ENCODE measurements at regions not wholly inside any gene's neighbourhood (a gene's known extent, or its start where the extent isn't known, plus 50 kb on each side); places are given as distances from the start of the nearest gene placed in this dataset.
"Not testable (repeated sequence)": the region's sequence is repeated elsewhere in the genome, so short reads cannot be mapped to it uniquely, and the experiment has no call there.

- DNase-seq (ENCODE audit: low spot score): no peak
Measured at GRCh38 chrX:437661-438390, 51.1 kb upstream of the PPP2R3B start.

DNA sequence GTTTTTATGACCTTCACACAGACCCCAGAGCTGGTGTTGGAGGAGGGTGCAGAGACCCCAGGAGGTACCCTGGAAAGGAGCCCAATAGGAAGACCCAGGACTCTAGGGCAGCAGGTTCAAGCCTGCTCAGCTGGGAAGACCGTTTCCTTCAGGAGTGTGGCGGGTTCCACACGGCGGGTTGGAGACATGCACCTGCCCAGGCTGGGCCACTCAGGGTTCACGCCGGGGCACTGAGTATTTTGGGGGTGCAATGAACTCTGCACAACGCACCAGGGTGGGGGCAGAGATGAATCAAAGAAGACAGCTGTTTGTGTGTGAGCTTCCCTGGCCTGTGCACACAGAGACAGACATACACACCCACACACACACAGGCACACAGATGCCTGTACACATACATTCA, 52.5 kb upstream of the PPP2R3B start:
- DNase-seq (ENCODE audit: low spot score): no peak

DNA sequence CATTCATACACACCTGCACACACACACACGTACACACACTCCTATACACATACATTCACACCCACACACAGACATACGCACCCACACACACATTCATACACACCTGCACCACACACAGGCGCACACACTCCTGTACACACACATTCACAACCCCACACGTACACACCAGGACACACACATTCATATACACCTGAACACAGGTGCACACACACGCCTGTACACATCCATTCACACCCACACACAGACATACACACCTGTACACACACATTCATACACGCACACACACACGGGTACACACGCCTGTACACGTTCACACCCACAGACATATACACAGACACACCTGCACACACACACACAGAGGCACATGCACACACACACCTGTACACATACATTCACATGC, 53.0 kb upstream of the PPP2R3B start:
- no peak for DNase-seq (ENCODE audit: low spot score)

DNA sequence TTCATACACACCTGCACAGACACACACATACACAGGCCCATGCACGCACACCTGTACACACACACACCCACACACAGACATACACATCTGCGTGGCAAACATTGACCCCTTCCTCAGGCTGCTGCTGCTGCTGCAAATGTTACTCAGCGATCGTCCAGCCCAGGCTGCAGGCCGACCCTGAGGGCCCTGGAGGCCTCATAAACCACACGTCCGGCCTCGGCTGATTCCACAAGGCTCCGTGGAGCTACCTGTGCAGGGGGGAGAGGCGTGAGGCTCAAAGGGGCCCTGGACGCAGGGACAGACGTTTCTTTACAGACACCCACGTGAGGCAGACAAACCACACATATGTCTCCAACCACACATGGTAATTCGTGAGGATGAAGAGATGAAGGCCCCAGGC, 53.9 kb upstream of the PPP2R3B start:
- no peak for DNase-seq (ENCODE audit: low spot score)

GRCh38 chrX:443536-444210, 57.0 kb upstream of the PPP2R3B start:
- DNase-seq (ENCODE audit: low spot score): no peak

DNA sequence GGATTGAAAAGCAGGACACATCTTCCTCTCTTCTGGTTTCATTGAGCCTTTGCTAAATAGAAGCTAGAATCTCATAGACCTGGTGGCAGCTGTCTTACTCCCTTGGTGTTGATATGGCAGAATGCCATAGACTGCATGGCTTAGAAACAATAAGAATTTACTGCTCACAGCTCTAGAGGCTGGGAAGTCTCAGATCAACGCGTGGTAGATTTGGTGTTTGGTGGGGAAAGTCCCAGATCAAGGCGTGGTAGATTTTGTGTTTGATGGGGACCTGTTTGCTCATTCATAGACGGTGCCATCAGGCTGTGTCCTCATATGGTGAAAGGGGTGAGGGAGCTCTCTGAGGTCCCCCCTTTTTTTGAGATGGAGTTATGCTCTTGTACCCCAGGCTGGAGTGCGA, 57.6 kb upstream of the PPP2R3B start:
- no peak for DNase-seq (ENCODE audit: low spot score)

DNA sequence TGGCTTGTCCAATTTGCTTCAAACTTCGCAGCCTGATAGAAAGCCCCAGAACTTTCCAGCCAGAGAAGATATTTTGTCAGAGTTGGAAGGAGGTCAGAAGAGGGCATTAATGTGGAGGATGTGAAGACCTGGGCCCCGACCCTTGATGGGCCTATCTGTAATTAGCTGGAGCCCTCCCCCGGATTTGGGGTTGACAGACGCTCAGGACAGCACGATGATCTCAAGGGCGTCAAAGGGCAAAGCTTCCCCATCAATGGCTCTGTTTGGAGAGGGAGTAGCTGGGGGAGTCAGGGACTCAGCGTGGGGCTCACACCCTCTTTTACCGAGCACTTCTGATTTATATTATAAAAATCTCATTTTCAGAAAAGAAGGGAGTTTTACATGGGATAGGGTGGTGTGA, 59.0 kb upstream of the PPP2R3B start:
- no peak for DNase-seq (ENCODE audit: low spot score)

DNA sequence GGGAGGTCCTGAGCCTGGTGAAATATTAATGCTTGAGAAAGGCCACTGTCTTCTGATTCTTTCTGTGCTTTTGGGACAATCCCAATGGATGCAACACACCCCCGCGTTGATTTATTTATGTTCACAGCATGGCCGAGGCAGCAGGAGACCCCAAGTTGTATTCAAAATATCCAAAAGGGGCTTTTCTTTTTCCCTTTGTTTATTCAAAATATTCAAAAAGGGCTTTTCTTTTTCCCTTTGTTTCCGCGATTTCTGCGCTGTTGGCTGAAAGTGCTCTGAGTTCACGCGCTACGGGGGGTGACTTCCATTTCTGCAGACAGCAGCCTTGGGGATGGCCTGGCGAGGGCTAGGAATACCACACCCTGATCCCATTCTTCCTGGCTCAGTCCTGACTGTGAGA, 59.5 kb upstream of the PPP2R3B start:
- no peak for DNase-seq (ENCODE audit: low spot score)

GRCh38 chrX:447052-447451, 60.3 kb upstream of the PPP2R3B start:
- no peak for DNase-seq (ENCODE audit: low spot score)

- not testable (repeated sequence) for DNase-seq (ENCODE audit: low spot score)
Measured at GRCh38 chrX:451750-452149, 65.0 kb upstream of the PPP2R3B start.

DNA sequence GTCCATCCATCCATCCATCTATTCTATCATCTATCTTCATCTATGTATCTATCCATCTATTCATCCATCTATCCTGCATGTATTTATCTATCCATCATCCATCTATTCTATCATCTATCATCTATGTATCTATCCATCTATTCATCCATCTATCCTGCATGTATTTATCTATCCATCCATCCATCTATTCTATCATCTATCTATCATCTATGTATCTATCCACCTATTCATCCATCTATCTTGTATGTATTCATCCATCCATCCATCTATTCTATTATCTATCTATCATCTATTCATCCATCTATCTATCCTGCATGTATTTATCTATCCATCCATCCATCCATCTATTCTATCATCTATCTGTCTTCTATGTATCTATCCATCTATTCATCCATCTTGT, 65.9 kb upstream of the PPP2R3B start:
- DNase-seq (ENCODE audit: low spot score): no peak

DNA sequence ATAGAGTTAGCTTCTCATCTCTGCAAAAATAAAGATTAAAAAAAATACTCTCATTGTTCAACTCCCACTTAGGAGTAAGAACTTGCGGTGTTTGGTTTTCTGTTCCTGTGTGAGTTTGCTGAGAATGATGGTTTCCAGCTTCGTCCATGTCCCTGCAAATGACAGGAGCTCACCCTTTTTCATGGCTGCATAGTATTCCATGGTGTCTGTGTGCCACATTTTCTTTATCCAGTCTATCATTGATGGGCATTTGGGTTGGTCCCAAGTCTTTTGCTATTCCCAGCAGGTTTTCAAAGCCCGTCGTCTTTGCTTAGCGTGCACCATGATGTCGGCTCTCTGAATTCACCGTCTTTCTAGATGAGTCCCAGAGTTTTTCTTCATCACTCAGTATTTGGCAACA, 67.8 kb upstream of the PPP2R3B start:
- not testable (repeated sequence) for DNase-seq (ENCODE audit: low spot score)

DNA sequence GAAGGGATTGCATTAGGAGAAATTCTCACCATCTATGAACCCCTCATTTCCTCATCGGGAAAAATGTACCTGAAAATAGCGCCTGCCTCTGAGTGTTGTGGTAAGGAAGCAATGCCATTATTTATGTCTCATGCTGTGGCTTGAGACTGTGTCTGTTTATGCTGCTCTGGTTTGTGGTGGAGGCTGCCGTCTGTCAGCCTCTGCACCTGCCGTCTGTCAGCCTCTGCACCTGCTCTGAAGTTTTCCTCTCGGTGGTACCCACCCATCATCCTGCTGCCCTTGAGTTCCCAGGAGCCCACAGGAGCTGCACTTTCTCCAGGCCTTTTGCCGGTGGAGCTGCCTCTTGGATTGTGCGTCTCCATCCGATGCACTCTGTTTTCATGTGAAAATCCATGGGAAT, 68.5 kb upstream of the PPP2R3B start:
- no peak for DNase-seq (ENCODE audit: low spot score)

DNA sequence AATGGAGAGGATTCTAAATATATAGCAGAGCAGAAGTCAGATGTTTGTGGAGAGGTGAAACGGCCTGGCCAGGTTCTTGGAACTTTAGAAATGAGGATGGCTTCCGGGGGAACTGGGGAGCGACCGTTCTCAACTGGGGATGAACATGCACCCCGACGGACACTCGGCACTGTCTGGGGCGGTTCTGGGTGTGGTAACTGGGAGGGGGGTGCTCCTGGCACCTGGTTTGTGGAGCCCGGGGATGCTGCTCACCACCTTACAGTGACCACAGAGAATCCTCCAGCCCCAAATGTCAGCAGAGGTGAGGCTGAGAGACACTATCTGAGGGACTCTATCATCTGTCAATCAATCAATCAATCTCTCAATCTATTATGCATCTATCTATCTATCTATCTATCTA, 69.0 kb upstream of the PPP2R3B start:
- no peak for DNase-seq (ENCODE audit: low spot score)

DNA sequence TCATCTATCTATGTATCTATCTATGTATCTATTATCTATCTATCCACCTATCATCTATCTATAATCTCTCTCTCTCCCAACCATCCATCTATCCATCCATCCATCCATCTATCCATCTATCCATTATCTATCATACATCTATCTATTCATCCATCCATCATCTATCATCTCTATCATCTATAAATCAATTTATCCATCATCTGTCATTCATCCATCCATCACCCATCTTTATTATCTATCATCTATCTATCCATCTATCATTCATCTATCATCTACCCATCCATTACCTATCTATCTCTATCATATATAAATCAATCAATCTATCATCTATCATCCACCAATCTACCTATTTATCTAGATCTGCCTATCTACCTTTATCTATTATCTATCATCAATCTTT, 69.4 kb upstream of the PPP2R3B start:
- no peak for DNase-seq (ENCODE audit: low spot score)

DNA sequence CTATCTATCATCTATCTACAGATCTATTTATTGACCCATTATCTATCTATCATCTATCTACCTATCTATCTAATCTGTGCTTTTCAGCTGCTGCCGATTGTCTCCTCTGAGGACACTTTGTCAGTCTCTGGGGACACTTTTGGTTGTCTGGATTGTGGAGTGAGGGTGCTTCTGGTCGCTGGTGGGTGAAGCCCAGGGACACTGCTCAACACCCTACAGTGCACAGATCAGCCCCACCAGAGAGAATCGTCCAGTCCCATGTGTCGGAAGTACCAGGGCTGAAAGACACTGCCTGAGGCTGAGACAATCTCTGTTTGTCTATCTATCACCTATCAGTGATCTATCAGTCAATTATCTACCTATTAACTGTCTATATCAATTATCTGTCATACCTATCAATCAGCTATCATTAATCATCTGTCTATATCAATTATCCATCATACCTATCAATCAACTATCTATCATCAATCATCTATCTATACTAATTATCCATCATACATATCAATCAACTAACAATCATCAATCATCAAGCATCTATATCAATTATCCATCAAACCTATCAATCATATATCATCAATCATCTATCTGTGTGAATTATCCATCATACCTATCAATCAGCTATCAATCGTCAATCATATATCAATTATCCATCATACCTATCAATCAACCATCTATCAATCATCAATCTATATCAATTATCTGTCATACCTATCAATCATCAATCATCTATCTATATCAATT, 70.0 kb upstream of the PPP2R3B start:
- DNase-seq (ENCODE audit: low spot score): no peak

DNA sequence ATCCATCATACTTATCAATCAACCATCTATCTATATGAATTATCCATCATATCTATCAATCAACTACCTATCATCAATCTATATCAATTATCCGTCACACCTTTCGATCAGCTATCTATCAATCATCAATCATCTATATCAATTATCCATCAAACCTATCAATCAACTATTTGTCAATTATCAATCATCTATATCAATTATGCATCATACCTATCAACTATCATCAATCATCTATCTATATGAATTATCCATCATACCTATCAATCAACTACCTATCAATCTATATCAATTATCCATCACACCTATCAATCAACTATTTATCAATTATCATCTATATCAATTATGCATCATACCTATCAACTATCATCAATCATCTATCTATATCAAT, 70.6 kb upstream of the PPP2R3B start:
- no peak for DNase-seq (ENCODE audit: low spot score)

DNA sequence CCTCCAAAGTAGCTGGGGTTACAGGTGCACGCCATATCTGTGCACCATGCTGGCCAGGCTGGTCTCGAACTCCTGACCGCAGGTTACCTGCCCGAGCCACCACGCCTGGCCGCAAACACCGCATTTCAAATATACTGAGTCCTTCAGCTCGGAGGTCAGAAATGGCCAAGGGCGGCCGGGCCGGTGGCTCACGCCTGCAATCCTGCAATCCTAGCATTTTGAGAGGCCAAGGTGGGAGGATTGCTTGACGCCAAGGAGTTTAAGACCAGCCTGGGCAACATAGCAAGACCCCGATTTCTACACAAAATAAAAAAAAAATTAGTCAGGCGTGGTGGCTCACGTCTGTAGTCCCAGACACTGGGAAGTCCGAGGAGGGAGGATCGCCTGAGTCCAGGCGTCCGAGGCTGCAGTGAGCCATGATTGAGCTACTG, 71.9 kb upstream of the PPP2R3B start:
- no peak for DNase-seq (ENCODE audit: low spot score)

GRCh38 chrX:459611-460010, 72.9 kb upstream of the PPP2R3B start:
- no peak for DNase-seq (ENCODE audit: low spot score)

- no peak for DNase-seq (ENCODE audit: low spot score)
Measured at GRCh38 chrX:460116-460515, 73.4 kb upstream of the PPP2R3B start.

DNA sequence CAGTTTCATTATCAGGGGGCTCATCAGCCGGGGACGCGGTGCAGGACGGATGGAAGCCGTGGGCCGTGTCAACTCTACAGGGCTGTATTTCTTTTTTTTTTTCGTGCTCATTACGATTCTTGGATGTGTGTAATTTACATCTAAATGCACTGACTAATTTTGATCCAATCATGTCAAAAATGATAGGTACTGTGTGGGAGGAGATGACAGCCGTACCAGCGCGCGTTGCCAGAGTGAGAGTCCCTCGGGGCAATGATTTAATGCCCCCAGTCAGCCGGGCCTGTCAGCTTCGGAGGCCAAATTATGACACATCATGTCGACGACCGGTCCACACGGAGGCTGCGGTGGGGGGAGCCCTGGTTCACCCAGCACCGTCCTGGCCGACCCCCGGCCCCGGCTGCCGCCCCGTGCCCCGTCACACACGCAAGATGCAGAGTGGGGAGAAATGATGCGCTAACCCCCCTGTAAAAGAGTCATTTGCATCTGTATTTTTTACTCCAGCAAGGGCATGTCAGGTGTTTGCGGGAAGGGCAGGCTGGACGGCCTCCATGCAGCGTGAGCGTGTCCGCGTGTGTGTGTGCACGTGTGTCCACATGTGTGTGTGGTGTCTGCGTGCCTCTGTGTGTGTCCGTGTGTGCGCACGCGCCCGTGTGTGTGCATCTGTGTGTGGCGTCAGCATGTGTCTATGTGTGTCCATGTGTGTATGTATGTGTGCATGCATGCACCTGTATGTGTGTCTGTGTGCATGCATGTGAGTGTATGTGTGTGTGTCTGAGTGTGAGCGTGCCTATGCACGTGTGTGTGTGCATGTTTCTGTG, 74.3 kb upstream of the PPP2R3B start:
- DNase-seq (ENCODE audit: low spot score): no peak

DNA sequence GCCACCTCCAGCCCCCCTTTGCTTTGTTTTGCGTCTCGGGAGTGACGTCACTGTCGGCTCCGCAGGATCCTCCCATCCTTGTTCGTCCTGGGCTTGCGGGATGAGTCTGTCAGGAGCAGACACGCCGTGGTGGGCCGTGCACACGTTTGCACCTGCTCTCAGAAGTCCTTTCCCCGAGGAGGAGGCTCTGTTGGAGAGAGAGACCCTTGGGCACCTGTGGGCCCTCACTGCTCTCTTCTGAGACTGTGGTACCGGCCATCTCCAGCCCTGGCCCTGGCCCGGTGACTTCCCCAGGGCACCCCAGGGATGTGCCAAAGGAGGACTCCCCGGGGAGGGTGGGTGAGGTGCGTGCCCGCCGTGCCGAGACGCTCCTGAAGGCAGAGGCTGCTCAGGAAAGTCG, 76.1 kb upstream of the PPP2R3B start:
- DNase-seq (ENCODE audit: low spot score): no peak

Data from RKO (cell line).